HEK293 (cell line): ENCODE measurements at regions not wholly inside any gene's neighbourhood (a gene's known extent, or its start where the extent isn't known, plus 50 kb on each side); places are given as distances from the start of the nearest gene placed in this dataset.

Experiments used
- CTCF ChIA-PET: fragments of 350-600 bp; formaldehyde crosslinking; extraction: SDS; loops from one replicate; lab custom pipeline; 2021; ENCODE audit warnings: antibody characterized with exemption; lab: Yijun Ruan, JAX
- POLR2A ChIA-PET: fragments of 300-600 bp; formaldehyde crosslinking; extraction: SDS; loops from one replicate; lab custom pipeline; 2020; ENCODE audit warnings: antibody characterized with exemption, inconsistent platforms; lab: Yijun Ruan, JAX
- H3K27ac ChIP-seq: fragments of 200-500 bp; sonication (Bioruptor generic); 2 replicates; pipeline ENCODE4 v1.5.1; 2014; ENCODE audit warnings: low read depth, low read length, control low read depth, inconsistent platforms; ENCODE audit errors: extremely low read depth
- H3K36me3 ChIP-seq, 2 experiments: fragments of 200-500 bp in 1 of 2; sonication (Bioruptor generic) in 1 of 2; 1 replicate in 1 of 2; 2 replicates in 1 of 2; pipeline ENCODE4 v1.5.1; 2014 to 2017; ENCODE audit warnings: inconsistent platforms in 2 of 2, low read length in 2 of 2; ENCODE audit not compliant: control insufficient read depth in 2 of 2, insufficient read depth in 1 of 2
- H3K4me1 ChIP-seq: fragments of 200-500 bp; sonication (Bioruptor generic); 2 replicates; pipeline ENCODE4 v1.5.1; 2014; ENCODE audit warnings: mild to moderate bottlenecking, low read length, inconsistent platforms; ENCODE audit not compliant: control insufficient read depth, insufficient read depth
- H3K4me3 ChIP-seq: 2 replicates; pipeline ENCODE4 v1.5.1; 2011; ENCODE audit warnings: low read depth, mild to moderate bottlenecking, control low read depth, low read length, moderate library complexity
- H3K9me3 ChIP-seq: fragments of 200-500 bp; sonication (Bioruptor generic); 2 replicates; pipeline ENCODE4 v1.5.1; 2014; ENCODE audit warnings: low read depth, low read length, inconsistent platforms; ENCODE audit not compliant: control insufficient read depth, insufficient read depth
- EGR2 ChIP-seq: fragments of 450-650 bp; formaldehyde crosslinking; IDR thresholded peaks from 2 replicates; pipeline ENCODE4 v1.5.1; 2016; ENCODE audit warnings: low read depth, missing biosample characterization, missing genetic modification characterization
- KLF16 ChIP-seq: fragments of 450-650 bp; formaldehyde crosslinking; IDR thresholded peaks from 2 replicates; pipeline ENCODE4 v1.5.1; 2017; ENCODE audit warnings: missing biosample characterization, missing genetic modification characterization
- ZFP69B ChIP-seq: fragments of 450-650 bp; formaldehyde crosslinking; IDR thresholded peaks from 2 replicates; pipeline ENCODE4 v1.5.1; 2016; ENCODE audit warnings: missing biosample characterization, missing genetic modification characterization
- ZNF146 ChIP-seq: fragments of 450-650 bp; formaldehyde crosslinking; IDR thresholded peaks from 2 replicates; pipeline ENCODE4 v1.5.1; 2016; ENCODE audit warnings: missing biosample characterization, missing genetic modification characterization
- ZNF174 ChIP-seq: fragments of 450-650 bp; formaldehyde crosslinking; IDR thresholded peaks from 2 replicates; pipeline ENCODE4 v1.5.0; 2017; ENCODE audit warnings: missing biosample characterization, mild to moderate bottlenecking, missing genetic modification characterization
- ZNF341 ChIP-seq: fragments of 450-650 bp; formaldehyde crosslinking; IDR thresholded peaks from 2 replicates; pipeline ENCODE4; 2016; ENCODE audit warnings: low read depth, missing biosample characterization, missing genetic modification characterization
- ZNF555 ChIP-seq: fragments of 450-650 bp; formaldehyde crosslinking; conservative IDR thresholded peaks from 2 replicates; pipeline ENCODE4 v1.5.1; 2017; ENCODE audit warnings: missing biosample characterization, mild to moderate bottlenecking, missing genetic modification characterization, inconsistent platforms
- ZNF830 ChIP-seq: fragments of 450-650 bp; IDR thresholded peaks from 2 replicates; pipeline ENCODE4 v1.5.0; 2018; ENCODE audit warnings: missing biosample characterization, missing genetic modification characterization, low read depth, mild to moderate bottlenecking, moderate library complexity
- TF ChIP-seq, protein P1 (sequence below): fragments of 450-650 bp; formaldehyde crosslinking; IDR thresholded peaks from 2 replicates; pipeline ENCODE4 v1.5.1; 2016; ENCODE audit warnings: missing biosample characterization, missing genetic modification characterization
- TF ChIP-seq, protein P2 (sequence below): fragments of 450-650 bp; formaldehyde crosslinking; IDR thresholded peaks from 2 replicates; pipeline ENCODE4 v1.5.1; 2016; ENCODE audit warnings: missing biosample characterization, missing genetic modification characterization
- TF ChIP-seq, protein P3 (sequence below): IDR thresholded peaks from 2 replicates; pipeline ENCODE4 v1.6.1; 2011; ENCODE audit warnings: mild to moderate bottlenecking, low read depth, low read length, borderline replicate concordance
- TF ChIP-seq, protein P4 (sequence below): fragments of 450-650 bp; formaldehyde crosslinking; conservative IDR thresholded peaks from 2 replicates; pipeline ENCODE4 v1.5.1; 2016; ENCODE audit warnings: low read depth, missing biosample characterization, missing genetic modification characterization
- TF ChIP-seq, protein P5 (sequence below): fragments of 450-650 bp; formaldehyde crosslinking; IDR thresholded peaks from 2 replicates; pipeline ENCODE4 v1.5.1; 2016; ENCODE audit warnings: missing biosample characterization, missing genetic modification characterization
- TF ChIP-seq, protein P6 (sequence below): fragments of 450-650 bp; IDR thresholded peaks from 2 replicates; pipeline ENCODE4 v1.5.1; 2018; ENCODE audit warnings: missing biosample characterization, missing genetic modification characterization

DNA sequence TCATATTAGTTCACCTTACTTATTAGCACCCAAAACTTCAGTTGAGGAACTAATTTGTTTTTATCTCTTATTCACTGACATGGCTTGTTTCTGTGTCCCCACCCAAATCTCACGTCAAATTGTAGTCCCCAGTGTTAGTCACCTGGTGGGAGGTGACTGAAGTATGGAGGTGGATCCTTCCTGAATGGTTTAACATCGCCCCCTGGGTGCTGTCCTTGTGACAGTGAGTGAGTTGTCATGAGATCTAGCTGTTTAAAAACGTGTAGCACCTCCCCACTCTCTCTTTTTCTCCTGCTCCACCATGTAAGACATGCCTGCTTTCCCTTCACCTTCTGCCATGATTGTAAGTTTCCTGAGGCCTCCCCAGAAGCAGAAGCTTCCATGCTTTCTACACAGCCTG is 75.0 kb upstream of the HECTD2 start:
- TF ChIP-seq ZFP69B (tag by site-specific recombination) = no peak
- TF ChIP-seq ZNF341 (tag by site-specific recombination) = no peak; the same call in 1 of the 2 replicates
- TF ChIP-seq, protein P1, sequence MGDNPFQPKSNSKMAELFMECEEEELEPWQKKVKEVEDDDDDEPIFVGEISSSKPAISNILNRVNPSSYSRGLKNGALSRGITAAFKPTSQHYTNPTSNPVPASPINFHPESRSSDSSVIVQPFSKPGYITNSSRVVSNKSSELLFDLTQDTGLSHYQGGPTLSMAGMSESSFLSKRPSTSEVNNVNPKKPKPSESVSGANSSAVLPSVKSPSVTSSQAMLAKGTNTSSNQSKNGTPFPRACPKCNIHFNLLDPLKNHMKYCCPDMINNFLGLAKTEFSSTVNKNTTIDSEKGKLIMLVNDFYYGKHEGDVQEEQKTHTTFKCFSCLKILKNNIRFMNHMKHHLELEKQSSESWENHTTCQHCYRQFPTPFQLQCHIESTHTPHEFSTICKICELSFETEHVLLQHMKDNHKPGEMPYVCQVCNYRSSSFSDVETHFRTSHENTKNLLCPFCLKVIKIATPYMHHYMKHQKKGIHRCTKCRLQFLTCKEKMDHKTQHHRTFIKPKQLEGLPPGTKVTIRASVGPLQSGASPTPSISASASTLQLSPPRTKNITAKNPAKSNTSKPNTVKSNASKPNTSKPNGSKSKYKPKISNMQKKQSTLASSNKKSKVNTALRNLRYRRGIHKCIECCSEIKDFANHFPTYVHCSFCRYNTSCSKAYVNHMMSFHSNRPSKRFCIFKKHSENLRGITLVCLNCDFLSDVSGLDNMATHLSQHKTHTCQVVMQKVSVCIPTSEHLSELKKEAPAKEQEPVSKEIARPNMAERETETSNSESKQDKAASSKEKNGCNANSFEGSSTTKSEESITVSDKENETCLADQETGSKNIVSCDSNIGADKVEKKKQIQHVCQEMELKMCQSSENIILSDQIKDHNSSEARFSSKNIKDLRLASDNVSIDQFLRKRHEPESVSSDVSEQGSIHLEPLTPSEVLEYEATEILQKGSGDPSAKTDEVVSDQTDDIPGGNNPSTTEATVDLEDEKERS (tag by site-specific recombination) = no peak
- no peak for TF ChIP-seq ZNF830
- no peak for TF ChIP-seq ZNF174 (tag by site-specific recombination)
- ChIA-PET POLR2A (no interaction called here), CTCF (interaction anchor here (0.6 kb wide), 3 partner anchors 34 to 746 kb away, joined by 3 to 9 read pairs (median 5); no protein-coding TSS in a partner anchor)
- H3K4me3 ChIP-seq = no peak overlapping the region
- H3K36me3 ChIP-seq = no peaks in the 10 kb centered on the region
- no peak overlapping the region for H3K27ac ChIP-seq
- H3K9me3 ChIP-seq = no peaks in the 10 kb centered on the region
- no peaks in the 10 kb centered on the region for H3K4me1 ChIP-seq

DNA sequence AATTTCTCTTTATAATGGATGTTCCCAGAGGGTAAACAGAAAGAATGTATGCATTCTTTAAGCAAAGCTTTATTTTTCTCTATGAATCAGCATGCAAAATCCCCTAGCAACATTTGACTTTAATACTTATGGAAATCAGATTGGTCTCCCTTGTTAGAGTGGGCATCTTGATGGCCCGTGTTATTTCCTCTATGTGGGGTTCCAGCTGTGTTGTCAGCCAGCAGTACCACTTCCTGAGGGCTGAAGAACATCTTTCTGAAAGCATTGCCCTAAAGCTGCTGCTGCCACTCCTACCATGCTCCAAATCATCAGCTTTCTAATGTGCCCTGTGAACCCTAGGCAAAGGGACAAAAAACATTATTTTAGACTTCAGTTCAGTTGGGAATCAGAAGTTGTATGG is 70.4 kb upstream of the HECTD2 start:
- ChIA-PET POLR2A (no interaction called here), CTCF (interaction anchor here (0.6 to 3.3 kb wide), 2 partner anchors 42 to 1264 kb away, joined by 3 to 12 read pairs; no protein-coding TSS in a partner anchor)
- no peaks in the 10 kb centered on the region for H3K9me3 ChIP-seq
- H3K27ac ChIP-seq = no peak overlapping the region
- H3K36me3 ChIP-seq = no peaks in the 10 kb centered on the region
- no peak overlapping the region for H3K4me3 ChIP-seq
- peaks cover 2% of the 10 kb centered on the region; the same call in 1 of the 2 replicates for H3K4me1 ChIP-seq
- TF ChIP-seq EGR2 (tag by site-specific recombination) (no peak), ZNF555 (tag by site-specific recombination) (no peak), KLF16 (tag by site-specific recombination) (no peak), ZNF146 (tag by site-specific recombination) (no peak)
- TF ChIP-seq, protein P2, sequence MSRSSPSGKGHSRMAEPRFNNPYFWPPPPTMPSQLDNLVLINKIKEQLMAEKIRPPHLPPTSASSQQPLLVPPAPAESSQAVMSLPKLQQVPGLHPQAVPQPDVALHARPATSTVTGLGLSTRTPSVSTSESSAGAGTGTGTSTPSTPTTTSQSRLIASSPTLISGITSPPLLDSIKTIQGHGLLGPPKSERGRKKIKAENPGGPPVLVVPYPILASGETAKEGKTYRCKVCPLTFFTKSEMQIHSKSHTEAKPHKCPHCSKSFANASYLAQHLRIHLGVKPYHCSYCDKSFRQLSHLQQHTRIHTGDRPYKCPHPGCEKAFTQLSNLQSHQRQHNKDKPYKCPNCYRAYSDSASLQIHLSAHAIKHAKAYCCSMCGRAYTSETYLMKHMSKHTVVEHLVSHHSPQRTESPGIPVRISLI (tag by site-specific recombination) = no peak
- TF ChIP-seq, protein P3, sequence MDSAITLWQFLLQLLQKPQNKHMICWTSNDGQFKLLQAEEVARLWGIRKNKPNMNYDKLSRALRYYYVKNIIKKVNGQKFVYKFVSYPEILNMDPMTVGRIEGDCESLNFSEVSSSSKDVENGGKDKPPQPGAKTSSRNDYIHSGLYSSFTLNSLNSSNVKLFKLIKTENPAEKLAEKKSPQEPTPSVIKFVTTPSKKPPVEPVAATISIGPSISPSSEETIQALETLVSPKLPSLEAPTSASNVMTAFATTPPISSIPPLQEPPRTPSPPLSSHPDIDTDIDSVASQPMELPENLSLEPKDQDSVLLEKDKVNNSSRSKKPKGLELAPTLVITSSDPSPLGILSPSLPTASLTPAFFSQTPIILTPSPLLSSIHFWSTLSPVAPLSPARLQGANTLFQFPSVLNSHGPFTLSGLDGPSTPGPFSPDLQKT = no peak
- TF ChIP-seq, protein P4, sequence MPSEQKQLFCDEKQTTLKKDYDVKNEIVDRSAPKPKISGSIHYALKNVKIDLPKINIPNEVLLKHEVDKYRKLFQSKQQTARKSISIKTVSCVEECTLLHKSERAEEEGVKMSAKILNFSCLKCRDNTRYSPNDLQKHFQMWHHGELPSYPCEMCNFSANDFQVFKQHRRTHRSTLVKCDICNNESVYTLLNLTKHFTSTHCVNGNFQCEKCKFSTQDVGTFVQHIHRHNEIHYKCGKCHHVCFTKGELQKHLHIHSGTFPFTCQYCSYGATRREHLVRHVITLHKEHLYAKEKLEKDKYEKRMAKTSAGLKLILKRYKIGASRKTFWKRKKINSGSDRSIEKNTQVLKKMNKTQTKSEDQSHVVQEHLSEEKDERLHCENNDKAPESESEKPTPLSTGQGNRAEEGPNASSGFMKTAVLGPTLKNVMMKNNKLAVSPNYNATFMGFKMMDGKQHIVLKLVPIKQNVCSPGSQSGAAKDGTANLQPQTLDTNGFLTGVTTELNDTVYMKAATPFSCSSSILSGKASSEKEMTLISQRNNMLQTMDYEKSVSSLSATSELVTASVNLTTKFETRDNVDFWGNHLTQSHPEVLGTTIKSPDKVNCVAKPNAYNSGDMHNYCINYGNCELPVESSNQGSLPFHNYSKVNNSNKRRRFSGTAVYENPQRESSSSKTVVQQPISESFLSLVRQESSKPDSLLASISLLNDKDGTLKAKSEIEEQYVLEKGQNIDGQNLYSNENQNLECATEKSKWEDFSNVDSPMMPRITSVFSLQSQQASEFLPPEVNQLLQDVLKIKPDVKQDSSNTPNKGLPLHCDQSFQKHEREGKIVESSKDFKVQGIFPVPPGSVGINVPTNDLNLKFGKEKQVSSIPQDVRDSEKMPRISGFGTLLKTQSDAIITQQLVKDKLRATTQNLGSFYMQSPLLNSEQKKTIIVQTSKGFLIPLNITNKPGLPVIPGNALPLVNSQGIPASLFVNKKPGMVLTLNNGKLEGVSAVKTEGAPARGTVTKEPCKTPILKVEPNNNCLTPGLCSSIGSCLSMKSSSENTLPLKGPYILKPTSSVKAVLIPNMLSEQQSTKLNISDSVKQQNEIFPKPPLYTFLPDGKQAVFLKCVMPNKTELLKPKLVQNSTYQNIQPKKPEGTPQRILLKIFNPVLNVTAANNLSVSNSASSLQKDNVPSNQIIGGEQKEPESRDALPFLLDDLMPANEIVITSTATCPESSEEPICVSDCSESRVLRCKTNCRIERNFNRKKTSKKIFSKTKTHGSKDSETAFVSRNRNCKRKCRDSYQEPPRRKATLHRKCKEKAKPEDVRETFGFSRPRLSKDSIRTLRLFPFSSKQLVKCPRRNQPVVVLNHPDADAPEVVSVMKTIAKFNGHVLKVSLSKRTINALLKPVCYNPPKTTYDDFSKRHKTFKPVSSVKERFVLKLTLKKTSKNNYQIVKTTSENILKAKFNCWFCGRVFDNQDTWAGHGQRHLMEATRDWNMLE = no peak
- TF ChIP-seq, protein P5, sequence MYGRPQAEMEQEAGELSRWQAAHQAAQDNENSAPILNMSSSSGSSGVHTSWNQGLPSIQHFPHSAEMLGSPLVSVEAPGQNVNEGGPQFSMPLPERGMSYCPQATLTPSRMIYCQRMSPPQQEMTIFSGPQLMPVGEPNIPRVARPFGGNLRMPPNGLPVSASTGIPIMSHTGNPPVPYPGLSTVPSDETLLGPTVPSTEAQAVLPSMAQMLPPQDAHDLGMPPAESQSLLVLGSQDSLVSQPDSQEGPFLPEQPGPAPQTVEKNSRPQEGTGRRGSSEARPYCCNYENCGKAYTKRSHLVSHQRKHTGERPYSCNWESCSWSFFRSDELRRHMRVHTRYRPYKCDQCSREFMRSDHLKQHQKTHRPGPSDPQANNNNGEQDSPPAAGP (tag by site-specific recombination) = no peak
- TF ChIP-seq, protein P6, sequence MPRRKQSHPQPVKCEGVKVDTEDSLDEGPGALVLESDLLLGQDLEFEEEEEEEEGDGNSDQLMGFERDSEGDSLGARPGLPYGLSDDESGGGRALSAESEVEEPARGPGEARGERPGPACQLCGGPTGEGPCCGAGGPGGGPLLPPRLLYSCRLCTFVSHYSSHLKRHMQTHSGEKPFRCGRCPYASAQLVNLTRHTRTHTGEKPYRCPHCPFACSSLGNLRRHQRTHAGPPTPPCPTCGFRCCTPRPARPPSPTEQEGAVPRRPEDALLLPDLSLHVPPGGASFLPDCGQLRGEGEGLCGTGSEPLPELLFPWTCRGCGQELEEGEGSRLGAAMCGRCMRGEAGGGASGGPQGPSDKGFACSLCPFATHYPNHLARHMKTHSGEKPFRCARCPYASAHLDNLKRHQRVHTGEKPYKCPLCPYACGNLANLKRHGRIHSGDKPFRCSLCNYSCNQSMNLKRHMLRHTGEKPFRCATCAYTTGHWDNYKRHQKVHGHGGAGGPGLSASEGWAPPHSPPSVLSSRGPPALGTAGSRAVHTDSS (tag by site-specific recombination) = no peak
- TF ChIP-seq, all 188 proteins: peak for 0
